HCT116 (cell line): ENCODE measurements at regions not wholly inside any gene's neighbourhood (a gene's known extent, or its start where the extent isn't known, plus 50 kb on each side); places are given as distances from the start of the nearest gene placed in this dataset.

Source experiments
- ATAC-seq: fragments of 200-7000 bp; cut with Tn5 transposase; 2 replicates; pipeline ENCODE4 v1.9.1; 2020; ENCODE audit warnings: mild to moderate bottlenecking, moderate library complexity
- BruUV-seq: library from RNA; stranded (reverse); fragments of 400-500 nt; replicated peaks from 2 replicates; lab custom pipeline; 2021; lab: Mats Ljungman, UMichigan
- CTCF ChIA-PET: fragments of 300-600 bp; sonication (Branson Sonifier 250); formaldehyde crosslinking; loops from one replicate; lab custom pipeline; 2021; ENCODE audit warnings: antibody characterized with exemption; lab: Charles Lee
- POLR2A ChIA-PET: fragments of 300-600, 350-600 bp; sonication (Branson Sonifier 250); formaldehyde crosslinking; loops from one replicate; lab custom pipeline; 2021; ENCODE audit warnings: antibody characterized with exemption; lab: Charles Lee
- RAD21 ChIA-PET, 2 experiments: fragments of 300-600 bp; sonication (Branson Sonifier 250); formaldehyde crosslinking; loops; one replicate each; lab custom pipeline; 2023; ENCODE audit warnings: low total read pairs in 2 of 2; ENCODE audit not compliant: uncharacterized antibody in 2 of 2, unreplicated experiment in 2 of 2, low non-redundant PET in 1 of 2; lab: Charles Lee
- DNase-seq: peaks from one replicate; pipeline ENCODE4 v3.0.0-alpha.2; 2010; ENCODE audit warnings: low read depth, low spot score
- H2AFZ ChIP-seq: fragments of 200-600 bp; shearing (Covaris generic), sonication (generic); 2 replicates; pipeline ENCODE4 v1.6.1; 2017; ENCODE audit warnings: low read depth, mixed run types, mixed read lengths, antibody characterized with exemption, low read length; ENCODE audit not compliant: poor library complexity, severe bottlenecking
- H3K27ac ChIP-seq: 2 replicates; pipeline ENCODE4 v1.5.1; 2012; ENCODE audit warnings: low read depth, low read length
- H3K27me3 ChIP-seq: fragments of 200-600 bp; sonication (generic); 2 replicates; pipeline ENCODE4 v1.6.1; 2016; ENCODE audit warnings: mixed run types, low read length, mixed read lengths; ENCODE audit not compliant: insufficient read depth
- H3K36me3 ChIP-seq, 2 experiments: fragments of 200-500 bp in 1 of 2; fragments of 200-600 bp in 1 of 2; sonication (Bioruptor generic) in 1 of 2; sonication (generic) in 1 of 2; 2 replicates each; pipeline versions ENCODE4 v1.5.1 to v1.6.1; 2014 to 2016; ENCODE audit warnings: low read length in 2 of 2, inconsistent platforms in 1 of 2, mixed read lengths in 1 of 2, mixed run types in 1 of 2; ENCODE audit not compliant: insufficient read depth in 2 of 2, control insufficient read depth in 1 of 2
- H3K4me1 ChIP-seq, 2 experiments: fragments of 200-600 bp in 1 of 2; sonication (generic) in 1 of 2; 2 replicates each; pipeline versions ENCODE4 v1.5.1 to v1.6.1; 2012 to 2017; ENCODE audit warnings: low read length in 2 of 2, inconsistent platforms in 1 of 2, mild to moderate bottlenecking in 1 of 2, mixed read lengths in 1 of 2, mixed run types in 1 of 2, moderate library complexity in 1 of 2; ENCODE audit not compliant: insufficient read depth in 2 of 2, control insufficient read depth in 1 of 2
- H3K4me2 ChIP-seq: fragments of 200-600 bp; sonication (generic); 2 replicates; pipeline ENCODE4 v1.6.1; 2017; ENCODE audit warnings: mixed run types, low read length, mixed read lengths
- H3K4me3 ChIP-seq, 2 experiments: fragments of 200-600 bp in 1 of 2; sonication (generic) in 1 of 2; replicated peaks in 1 of 2; 2 replicates each; pipeline ENCODE4 v1.5.1; 2011 to 2016; ENCODE audit warnings: low read length in 2 of 2, control low read depth in 1 of 2, low read depth in 1 of 2, mild to moderate bottlenecking in 1 of 2, mixed read lengths in 1 of 2, mixed run types in 1 of 2
- H3K79me2 ChIP-seq: fragments of 200-600 bp; sonication (generic); 2 replicates; pipeline ENCODE4 v1.6.1; 2017; ENCODE audit warnings: mild to moderate bottlenecking, mixed run types, low read length, moderate library complexity, mixed read lengths; ENCODE audit not compliant: insufficient read depth
- H3K9ac ChIP-seq: fragments of 200-600 bp; sonication (generic); 2 replicates; pipeline ENCODE4 v1.6.1; 2016; ENCODE audit warnings: low read length, mixed read lengths
- H3K9me2 ChIP-seq: fragments of 200-600 bp; sonication (generic), shearing (Covaris generic); 2 replicates; pipeline ENCODE4 v1.6.1; 2017; ENCODE audit warnings: mixed run types, mild to moderate bottlenecking, moderate library complexity; ENCODE audit not compliant: insufficient read depth
- H3K9me3 ChIP-seq, 2 experiments: fragments of 200-500 bp in 1 of 2; fragments of 200-600 bp in 1 of 2; sonication (Bioruptor generic) in 1 of 2; sonication (generic) in 1 of 2; 2 replicates each; pipeline ENCODE4 v1.6.1; 2014 to 2017; ENCODE audit warnings: low read length in 2 of 2, mixed read lengths in 2 of 2, inconsistent platforms in 1 of 2, low read depth in 1 of 2, mild to moderate bottlenecking in 1 of 2, mixed run types in 1 of 2, moderate library complexity in 1 of 2; ENCODE audit not compliant: control insufficient read depth in 1 of 2, insufficient read depth in 1 of 2
- H4K20me1 ChIP-seq: fragments of 200-600 bp; sonication (generic), shearing (Covaris generic); 2 replicates; pipeline ENCODE4 v1.6.1; 2017; ENCODE audit warnings: mixed run types, mild to moderate bottlenecking, moderate library complexity; ENCODE audit not compliant: insufficient read depth
- CEBPB ChIP-seq: IDR thresholded peaks from 2 replicates; pipeline ENCODE4 v1.6.1; 2012; ENCODE audit warnings: low read depth
- ELF1 ChIP-seq: IDR thresholded peaks from 2 replicates; pipeline ENCODE4 v1.6.1; 2012; ENCODE audit warnings: low read depth, borderline replicate concordance
- EZH2phosphoT487 ChIP-seq: fragments of 200-600 bp; IDR thresholded peaks from 2 replicates; pipeline ENCODE4 v1.6.1; 2018; ENCODE audit warnings: antibody characterized with exemption, borderline replicate concordance
- FOSL1 ChIP-seq: IDR thresholded peaks from 2 replicates; pipeline ENCODE4 v1.6.1; 2012; ENCODE audit warnings: low read depth
- JUND ChIP-seq: IDR thresholded peaks from 2 replicates; pipeline ENCODE4 v1.6.1; 2012
- POLR2AphosphoS5 ChIP-seq: IDR thresholded peaks from 2 replicates; pipeline ENCODE4 v1.6.1; 2011; ENCODE audit warnings: mild to moderate bottlenecking, low read depth, low read length, moderate library complexity
- RAD21 ChIP-seq: IDR thresholded peaks from 2 replicates; pipeline ENCODE4 v1.6.1; 2012; ENCODE audit warnings: low read depth, mild to moderate bottlenecking
- SIN3A ChIP-seq: IDR thresholded peaks from 2 replicates; pipeline ENCODE4 v1.6.1; 2012; ENCODE audit warnings: low read depth
- SP1 ChIP-seq: IDR thresholded peaks from 2 replicates; pipeline ENCODE4 v1.6.1; 2012; ENCODE audit warnings: low read depth
- TCF7L2 ChIP-seq: IDR thresholded peaks from 2 replicates; pipeline ENCODE4 v1.7.0; 2011; ENCODE audit warnings: borderline replicate concordance, inconsistent platforms; ENCODE audit not compliant: insufficient read depth, insufficient read length; ENCODE audit errors: extremely low read depth
- YY1 ChIP-seq: IDR thresholded peaks from 2 replicates; pipeline ENCODE4 v1.6.1; 2011; ENCODE audit warnings: low read length, low read depth, moderate library complexity, mild to moderate bottlenecking; ENCODE audit not compliant: insufficient replicate concordance; ENCODE audit errors: extremely low read depth
- intact Hi-C: fragments of 100-400 bp; cut with micrococcal nuclease; formaldehyde crosslinking; loops from 2 replicates; pipeline ENCODE4 v1.10.0; 2022
- TF ChIP-seq, protein P1 (sequence below), 3 experiments: fragments of 200-600 bp in 1 of 3; sonication (generic) in 1 of 3; IDR thresholded peaks in 2 of 3; conservative IDR thresholded peaks in 1 of 3; 2 replicates each; pipeline ENCODE4 v1.5.1; 2012 to 2017; ENCODE audit warnings: low read depth in 2 of 3, low read length in 2 of 3, antibody characterized with exemption in 1 of 3, borderline replicate concordance in 1 of 3, control low read depth in 1 of 3, mild to moderate bottlenecking in 1 of 3, mixed read lengths in 1 of 3, mixed run types in 1 of 3, moderate library complexity in 1 of 3; ENCODE audit not compliant: insufficient read depth in 1 of 3
- TF ChIP-seq, protein P2 (sequence below): IDR thresholded peaks from 2 replicates; pipeline ENCODE4 v1.6.1; 2012; ENCODE audit warnings: low read depth
- TF ChIP-seq, protein P3 (sequence below): IDR thresholded peaks from 2 replicates; pipeline ENCODE4 v1.6.1; 2012

DNA sequence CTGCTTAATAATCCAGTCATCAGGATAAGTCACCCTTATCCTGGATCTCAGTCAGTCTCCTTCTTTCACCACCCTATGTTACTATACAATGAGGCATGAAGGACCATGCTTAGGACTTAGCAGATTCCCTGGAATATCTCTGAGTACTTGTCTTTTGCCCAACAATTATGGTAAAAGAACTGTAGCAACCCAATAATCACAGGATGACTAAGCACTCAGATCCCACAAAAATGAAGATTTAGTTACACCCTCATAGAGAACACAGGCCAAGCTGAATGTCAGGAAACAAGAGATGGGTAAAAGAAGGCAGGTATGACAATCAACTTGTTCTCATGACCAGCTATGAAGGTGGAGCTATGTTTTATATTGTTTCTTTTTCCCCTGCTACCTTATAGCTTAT lies 91.4 kb downstream of the EDN1 start:
- ChIA-PET RAD21 (no interaction called here), POLR2A (no interaction called here), CTCF (no interaction called here)
- no peaks in the 10 kb centered on the region for H3K79me2 ChIP-seq
- no peak overlapping the region for H3K9ac ChIP-seq
- no peaks in the 10 kb centered on the region for H4K20me1 ChIP-seq
- no peaks in the 10 kb centered on the region for H3K27me3 ChIP-seq
- no peaks in the 10 kb centered on the region for H3K9me3 ChIP-seq
- H3K36me3 ChIP-seq: no peaks in the 10 kb centered on the region
- no peak overlapping the region for H3K4me3 ChIP-seq
- H2AFZ ChIP-seq: no peak overlapping the region
- no peak for DNase-seq
- no peak for TF ChIP-seq JUND
- no peak for TF ChIP-seq RAD21
- TF ChIP-seq, protein P1, sequence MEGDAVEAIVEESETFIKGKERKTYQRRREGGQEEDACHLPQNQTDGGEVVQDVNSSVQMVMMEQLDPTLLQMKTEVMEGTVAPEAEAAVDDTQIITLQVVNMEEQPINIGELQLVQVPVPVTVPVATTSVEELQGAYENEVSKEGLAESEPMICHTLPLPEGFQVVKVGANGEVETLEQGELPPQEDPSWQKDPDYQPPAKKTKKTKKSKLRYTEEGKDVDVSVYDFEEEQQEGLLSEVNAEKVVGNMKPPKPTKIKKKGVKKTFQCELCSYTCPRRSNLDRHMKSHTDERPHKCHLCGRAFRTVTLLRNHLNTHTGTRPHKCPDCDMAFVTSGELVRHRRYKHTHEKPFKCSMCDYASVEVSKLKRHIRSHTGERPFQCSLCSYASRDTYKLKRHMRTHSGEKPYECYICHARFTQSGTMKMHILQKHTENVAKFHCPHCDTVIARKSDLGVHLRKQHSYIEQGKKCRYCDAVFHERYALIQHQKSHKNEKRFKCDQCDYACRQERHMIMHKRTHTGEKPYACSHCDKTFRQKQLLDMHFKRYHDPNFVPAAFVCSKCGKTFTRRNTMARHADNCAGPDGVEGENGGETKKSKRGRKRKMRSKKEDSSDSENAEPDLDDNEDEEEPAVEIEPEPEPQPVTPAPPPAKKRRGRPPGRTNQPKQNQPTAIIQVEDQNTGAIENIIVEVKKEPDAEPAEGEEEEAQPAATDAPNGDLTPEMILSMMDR (IDR thresholded peaks at IDR 0.05 in 2 of 3, conservative IDR thresholded peaks at IDR 0.05 in 1 of 3; ENCODE audit: borderline replicate concordance in 1 of 3, insufficient read depth in 1 of 3, low read depth in 2 of 3, low read length in 2 of 3): no peak
- no peak for TF ChIP-seq SP1
- no peak for TF ChIP-seq POLR2AphosphoS5
- TF ChIP-seq SIN3A: no peak
- TF ChIP-seq, protein P2, sequence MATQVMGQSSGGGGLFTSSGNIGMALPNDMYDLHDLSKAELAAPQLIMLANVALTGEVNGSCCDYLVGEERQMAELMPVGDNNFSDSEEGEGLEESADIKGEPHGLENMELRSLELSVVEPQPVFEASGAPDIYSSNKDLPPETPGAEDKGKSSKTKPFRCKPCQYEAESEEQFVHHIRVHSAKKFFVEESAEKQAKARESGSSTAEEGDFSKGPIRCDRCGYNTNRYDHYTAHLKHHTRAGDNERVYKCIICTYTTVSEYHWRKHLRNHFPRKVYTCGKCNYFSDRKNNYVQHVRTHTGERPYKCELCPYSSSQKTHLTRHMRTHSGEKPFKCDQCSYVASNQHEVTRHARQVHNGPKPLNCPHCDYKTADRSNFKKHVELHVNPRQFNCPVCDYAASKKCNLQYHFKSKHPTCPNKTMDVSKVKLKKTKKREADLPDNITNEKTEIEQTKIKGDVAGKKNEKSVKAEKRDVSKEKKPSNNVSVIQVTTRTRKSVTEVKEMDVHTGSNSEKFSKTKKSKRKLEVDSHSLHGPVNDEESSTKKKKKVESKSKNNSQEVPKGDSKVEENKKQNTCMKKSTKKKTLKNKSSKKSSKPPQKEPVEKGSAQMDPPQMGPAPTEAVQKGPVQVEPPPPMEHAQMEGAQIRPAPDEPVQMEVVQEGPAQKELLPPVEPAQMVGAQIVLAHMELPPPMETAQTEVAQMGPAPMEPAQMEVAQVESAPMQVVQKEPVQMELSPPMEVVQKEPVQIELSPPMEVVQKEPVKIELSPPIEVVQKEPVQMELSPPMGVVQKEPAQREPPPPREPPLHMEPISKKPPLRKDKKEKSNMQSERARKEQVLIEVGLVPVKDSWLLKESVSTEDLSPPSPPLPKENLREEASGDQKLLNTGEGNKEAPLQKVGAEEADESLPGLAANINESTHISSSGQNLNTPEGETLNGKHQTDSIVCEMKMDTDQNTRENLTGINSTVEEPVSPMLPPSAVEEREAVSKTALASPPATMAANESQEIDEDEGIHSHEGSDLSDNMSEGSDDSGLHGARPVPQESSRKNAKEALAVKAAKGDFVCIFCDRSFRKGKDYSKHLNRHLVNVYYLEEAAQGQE: no peak
- TF ChIP-seq YY1: no peak
- no peak for TF ChIP-seq ELF1
- TF ChIP-seq EZH2phosphoT487: no peak
- TF ChIP-seq CEBPB: no peak
- no peak for TF ChIP-seq FOSL1
- no peak for TF ChIP-seq TCF7L2
- TF ChIP-seq, protein P3, sequence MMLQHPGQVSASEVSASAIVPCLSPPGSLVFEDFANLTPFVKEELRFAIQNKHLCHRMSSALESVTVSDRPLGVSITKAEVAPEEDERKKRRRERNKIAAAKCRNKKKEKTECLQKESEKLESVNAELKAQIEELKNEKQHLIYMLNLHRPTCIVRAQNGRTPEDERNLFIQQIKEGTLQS: no peak
- H3K4me1 ChIP-seq: peaks cover 0 to 3% of the 10 kb centered on the region in 2 experiments; a peak in 1 of 4 replicates
- H3K9me2 ChIP-seq: no peaks in the 10 kb centered on the region
- H3K4me2 ChIP-seq: no peak overlapping the region
- no TSS peak for BruUV-seq
- no peak overlapping the region for H3K27ac ChIP-seq
- ATAC-seq: no peak
- intact Hi-C loops: no loop called here
